Fibroblast of skin of left quadriceps (primary cell): ENCODE measurements at regions not wholly inside any gene's neighbourhood (a gene's known extent, or its start where the extent isn't known, plus 50 kb on each side); places are given as distances from the start of the nearest gene placed in this dataset.
"Not testable (repeated sequence)": the region's sequence is repeated elsewhere in the genome, so short reads cannot be mapped to it uniquely, and the experiment has no call there.

Experiments
- DNase-seq, 2 experiments: peaks; one replicate each; pipeline ENCODE4 v3.0.0-alpha.2; 2013; ENCODE audit warnings: low read depth in 2 of 2

DNA sequence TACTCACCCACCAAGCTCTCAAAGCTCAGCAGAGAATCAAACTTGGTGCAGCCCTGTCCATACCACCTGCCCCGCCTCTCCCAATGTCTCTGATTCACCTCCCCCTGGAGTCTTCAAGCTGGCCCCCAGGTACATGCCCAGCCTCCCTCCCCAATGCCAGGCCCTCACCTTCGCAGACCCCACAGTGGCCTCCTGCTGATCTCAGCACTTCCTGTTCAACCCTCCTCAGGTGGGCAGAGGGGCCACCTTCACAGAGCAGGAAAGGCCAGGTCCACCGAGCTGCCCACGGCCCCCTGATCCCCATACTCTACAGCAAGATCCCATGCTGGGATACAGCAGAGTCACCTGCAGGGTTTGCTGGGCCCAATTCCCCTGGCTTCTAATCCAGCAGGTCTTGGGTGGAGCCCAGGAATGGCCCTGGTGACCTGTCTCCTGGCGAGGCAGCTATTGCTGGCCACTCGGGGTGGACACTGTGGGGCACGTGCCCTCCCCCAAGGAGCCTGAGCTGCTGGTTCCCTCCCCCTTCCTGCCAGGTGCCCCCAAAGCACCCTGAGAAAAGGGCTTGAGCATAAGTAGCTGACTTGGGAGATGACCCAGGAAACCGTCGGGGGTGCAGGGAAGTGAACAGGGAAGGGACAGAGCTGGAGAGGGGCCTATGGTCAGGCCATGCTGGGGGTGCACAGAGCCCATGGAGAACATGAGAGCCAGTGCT is 150.7 kb downstream of the BRD1 start:
- DNase-seq = no peak

DNA sequence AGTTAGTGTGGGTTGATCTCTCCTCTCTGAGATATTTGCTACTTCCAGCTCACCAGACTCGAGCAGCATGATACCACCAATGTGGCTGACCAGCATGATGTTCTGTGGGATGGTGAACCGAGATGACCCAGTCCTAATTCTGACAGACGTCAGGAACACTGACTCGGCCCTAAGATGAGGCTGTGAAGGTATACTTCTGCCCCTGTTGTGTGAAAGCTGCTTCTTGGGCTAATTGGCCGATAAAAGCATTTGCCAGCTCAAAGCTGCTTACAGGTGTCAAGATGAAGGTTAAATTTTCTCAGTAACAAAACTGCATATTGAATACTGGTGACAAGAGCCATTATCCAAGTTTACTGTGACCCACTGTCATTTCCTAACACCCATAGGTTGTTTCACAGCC is 151.4 kb downstream of the BRD1 start:
- DNase-seq = no peak

DNA sequence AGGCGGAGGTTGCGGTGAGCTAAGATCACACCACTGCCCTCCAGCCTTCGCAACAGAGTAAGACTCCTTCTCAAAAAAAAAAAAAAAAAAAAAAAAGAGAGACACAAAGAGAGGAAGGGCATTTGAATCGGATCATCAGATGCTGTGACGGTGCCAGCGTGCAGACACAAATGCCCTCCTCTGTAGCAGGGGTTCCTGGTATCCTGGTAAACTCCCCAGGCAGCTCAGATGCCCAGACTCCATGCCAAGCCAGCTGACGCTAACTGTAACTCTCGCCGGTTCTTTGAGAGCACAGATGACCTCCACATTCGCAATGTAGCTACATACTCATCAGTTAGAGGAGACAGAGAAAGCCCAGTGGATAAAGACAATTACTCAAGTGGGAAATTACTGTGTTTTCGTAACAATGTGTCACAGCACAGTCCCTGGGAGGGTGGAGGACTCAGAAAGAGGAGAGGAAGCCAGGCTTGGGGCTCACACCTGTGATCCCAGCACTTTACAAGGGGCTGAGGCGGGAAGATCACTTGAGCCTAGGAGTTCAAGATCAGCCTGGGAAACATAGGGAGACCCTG is 153.1 kb downstream of the BRD1 start:
- no peak for DNase-seq

DNA sequence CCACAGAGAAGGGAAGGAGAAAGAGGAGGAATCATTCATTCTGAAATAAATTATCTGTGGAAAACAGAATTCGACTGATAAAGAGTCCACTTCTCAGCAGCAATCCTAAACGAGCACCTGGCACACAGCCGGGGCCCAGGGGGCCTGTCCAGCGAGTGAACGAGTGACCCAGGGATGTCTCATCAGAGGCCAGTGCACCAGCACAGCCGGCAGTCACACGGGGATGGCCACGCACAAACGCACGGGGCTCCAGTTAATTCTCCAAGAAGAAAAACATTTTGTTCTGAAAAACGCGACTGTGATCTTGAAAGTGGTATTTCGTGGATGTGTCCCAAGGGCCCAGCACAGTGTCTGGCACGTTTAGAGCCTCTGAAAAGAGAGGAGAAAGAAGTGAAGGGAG is 154.6 kb downstream of the BRD1 start:
- no peak for DNase-seq

DNA sequence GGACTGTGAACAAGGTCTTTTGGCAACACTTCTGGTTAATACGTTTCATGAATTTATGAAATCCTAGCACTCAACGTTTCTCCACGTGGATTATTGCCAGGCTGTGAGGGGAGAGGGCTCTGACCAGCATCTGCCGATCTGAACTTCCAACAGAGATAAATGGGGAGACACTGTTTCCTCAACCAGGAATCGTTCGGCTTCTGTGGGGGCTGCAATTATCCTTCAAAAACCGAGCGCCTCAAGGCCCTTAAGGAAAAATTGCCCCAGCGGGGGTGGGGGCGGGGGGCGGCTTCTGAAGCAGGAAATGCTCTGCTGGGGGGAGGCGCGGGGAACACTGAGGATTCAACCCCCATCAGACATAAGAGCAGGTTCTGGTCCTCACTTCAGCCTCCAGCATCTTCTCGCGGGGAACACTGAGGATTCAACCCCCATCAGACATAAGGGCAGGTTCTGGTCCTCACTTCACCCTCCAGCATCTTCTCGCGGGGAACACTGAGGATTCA is 155.6 kb downstream of the BRD1 start:
- no peak for DNase-seq

DNA sequence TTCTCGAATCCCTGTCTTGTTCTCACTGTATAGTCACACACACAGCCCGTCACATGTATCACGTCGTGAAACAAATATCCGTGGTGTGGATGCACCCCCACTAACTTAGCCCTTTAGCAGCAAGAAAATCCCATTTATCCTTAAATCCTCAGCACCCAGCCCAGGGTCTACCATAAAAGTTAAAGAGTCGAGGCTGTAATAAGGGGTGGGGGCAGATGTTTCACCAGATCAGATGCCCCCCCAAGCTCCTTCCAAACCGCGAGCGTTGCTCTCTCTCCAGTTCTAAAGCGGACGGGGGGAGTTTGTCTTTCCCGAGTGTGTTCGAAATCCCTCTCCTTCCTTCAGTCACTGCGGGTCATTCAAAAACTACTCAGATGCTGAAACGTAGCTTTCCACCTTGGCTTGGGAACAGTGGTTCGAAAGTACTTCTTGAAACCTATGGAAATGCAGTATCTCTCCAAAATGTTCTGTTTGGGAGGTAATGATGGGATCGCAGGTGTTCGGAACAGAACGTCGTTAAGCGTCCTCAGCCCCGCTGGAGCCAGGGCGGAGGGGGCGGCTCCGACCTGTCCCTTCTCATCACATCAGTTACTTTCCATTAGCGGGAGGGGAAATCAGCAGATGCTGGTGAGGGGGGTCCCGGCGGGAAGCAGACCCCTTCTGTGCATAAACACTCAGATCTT is 156.2 kb downstream of the BRD1 start:
- DNase-seq = no peak

DNA sequence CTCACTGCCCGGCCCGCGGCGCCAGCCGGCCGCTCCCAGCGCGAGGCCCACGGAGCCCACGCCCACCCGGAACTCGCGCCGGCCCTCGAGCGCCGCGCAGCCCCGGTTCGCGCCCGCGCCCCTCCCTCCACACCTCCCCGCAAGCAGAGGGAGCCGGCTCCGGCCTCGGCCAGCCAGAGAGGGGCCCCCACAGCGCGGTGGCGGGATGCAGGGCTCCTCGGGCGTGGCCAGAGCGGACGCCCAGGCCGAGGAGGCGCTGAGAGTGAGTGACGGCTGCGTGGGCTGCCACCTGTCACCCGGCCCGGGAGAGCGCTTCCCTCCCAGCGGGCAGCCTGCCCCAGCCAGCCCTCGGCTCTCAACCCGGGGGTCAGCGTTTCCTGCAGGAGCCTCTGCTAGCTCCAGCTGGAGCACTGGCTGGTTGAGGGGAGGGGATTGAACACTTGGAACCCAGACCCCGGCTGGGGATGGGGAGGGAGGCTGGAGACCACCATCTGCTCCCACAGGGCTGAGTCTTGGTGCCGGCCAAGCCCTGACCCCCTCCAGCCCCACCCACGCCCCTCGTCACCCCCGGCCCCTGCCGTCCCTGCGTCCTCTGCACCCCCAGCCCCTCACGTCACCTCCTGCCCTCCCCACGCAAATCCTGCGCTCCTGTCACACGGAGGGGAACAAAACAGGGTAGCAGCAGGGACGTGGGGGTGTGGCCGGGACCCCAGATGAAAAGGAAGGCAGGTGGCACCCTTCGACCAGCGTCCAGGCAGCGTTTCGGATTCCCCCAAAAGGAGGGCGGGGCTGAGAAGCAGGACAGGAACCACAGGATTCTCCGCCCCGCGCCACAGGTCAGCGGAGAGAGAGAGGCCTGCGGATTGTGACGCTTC is 157.0 kb downstream of the BRD1 start:
- no peak for DNase-seq

DNA sequence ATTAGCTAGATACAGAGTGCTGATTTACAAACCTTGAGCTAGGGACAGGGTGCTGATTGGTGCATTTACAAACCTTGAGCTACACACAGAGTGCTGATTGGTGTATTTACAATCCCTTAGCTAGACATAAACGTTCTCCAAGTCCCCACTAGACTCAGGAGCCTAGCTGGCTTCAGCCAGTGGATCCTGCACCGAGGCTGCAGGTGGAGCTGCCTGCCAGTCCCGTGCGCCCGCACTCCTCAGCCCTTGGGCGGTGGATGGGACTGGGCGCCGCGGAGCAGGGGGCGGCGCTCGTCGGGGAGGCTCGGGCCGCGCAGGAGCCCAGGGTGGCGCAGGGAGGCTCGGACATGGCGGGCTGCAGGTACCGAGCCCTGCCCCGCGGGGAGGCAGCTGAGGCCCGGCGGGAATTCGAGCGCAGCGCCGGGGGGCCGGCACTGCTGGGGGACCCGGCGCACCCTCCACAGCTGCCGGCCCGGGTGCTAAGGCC is 157.7 kb downstream of the BRD1 start:
- not testable (repeated sequence) for DNase-seq

DNA sequence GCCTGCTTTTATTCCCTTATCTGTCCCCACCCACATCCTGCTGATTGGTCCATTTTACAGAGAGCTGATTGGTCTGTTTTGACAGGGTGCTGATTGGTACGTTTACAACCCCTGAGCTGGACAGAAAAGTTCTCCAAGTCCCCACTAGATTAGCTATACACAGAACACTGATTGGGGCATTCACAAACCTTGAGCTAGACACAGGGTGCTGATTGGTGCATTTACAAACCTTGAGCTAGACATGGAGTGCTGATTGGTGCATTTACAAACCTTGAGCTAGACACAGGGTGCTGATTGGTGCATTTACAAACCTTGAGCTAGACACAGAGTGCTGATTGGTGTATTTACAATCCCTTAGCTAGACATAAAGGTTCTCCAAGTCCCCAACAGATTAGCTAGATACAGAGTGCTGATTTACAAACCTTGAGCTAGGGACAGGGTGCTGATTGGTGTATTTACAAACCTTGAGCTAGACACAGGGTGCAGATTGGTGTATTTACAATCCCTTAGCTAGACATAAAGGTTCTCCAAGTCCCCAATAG is 158.2 kb downstream of the BRD1 start:
- not testable (repeated sequence) for DNase-seq

DNA sequence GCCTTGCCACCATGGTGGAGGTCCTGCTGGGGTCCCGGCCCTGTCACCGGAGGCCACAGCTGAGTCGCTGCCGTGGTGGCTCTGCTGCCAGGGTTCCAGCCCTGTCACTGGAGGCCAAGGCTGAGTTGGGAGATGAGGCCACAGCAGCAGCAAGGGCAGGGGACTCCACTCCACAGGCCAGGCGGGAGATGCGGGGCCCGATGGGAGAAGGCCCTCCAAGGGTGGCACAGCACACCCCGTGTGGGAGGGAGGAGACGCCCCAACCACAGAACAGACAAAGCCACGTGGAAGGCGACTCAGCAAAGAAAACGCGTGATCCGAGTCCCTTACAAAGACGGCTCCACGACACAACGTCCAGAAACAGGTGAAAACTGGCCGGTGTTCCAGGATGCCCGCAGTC is 159.3 kb downstream of the BRD1 start:
- DNase-seq = no peak

DNA sequence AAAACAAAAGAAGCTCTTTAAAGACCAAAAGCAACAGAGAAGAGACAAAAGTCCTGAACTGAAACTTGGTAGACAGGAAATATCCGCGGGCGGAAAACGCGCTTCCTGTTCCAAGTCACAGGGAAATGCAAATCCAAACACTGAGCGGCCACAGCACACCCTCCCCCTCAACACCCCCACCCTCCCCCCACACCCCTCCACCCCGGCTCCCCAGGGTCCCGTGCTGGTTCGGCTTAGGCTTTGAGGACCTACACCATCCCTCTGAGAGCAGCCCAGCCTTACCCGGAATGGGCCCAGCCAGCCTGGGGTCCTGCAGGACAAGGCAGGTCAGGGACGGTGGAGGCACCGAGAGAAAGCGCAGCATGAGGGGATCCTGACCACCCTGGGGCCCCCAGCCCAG is 160.4 kb downstream of the BRD1 start:
- DNase-seq = no peak

DNA sequence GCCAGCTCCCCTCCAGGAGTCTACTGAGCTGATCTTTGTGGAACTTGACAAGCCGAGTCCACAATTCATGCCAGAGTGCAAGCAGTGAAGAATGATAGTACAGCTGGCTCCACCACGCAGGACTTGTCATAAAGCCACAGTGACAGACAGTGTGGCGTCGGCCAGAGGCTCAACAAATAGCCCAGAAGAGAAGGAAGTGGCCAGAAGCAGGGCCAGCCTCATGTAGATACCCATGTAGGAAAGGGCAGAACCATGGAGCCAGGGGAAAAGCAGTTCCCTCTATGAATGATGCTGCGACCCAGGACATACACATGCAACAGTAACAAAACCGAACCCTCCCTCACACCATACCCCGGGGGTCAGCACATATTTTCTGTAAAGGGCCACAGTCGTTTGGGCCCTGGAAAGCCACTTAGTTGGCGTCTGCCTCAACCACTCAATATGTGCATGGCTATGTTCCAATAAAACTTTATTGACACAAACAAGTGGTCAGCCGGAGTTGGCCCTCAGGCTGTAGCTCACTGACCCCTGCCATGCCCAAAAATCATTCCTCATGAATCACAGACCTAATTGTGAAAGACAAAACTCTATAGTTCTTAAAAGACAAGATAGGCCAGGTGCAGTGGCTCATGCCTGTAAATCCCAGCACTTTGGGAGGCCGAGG is 161.4 kb downstream of the BRD1 start:
- DNase-seq = no peak

DNA sequence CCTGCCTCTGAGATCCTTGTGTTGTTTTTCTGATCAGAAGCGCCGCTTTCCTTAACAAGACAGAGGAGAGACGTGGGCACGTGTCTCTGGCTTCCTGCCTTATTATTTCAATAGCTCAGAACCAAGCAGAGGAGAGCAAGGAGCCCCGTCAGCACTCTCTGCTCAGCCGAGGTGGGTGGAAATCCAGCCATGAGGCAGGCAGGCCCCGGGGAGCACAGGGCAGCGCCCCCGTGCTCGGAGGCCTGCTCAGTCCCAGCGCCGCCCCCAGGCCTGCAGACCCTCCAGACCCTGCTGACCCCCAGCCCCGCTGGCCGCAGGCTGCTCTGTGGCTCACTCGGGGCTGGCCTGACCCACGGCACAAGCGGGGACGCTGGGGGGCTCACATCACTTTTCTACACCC is 162.8 kb downstream of the BRD1 start:
- no peak for DNase-seq

DNA sequence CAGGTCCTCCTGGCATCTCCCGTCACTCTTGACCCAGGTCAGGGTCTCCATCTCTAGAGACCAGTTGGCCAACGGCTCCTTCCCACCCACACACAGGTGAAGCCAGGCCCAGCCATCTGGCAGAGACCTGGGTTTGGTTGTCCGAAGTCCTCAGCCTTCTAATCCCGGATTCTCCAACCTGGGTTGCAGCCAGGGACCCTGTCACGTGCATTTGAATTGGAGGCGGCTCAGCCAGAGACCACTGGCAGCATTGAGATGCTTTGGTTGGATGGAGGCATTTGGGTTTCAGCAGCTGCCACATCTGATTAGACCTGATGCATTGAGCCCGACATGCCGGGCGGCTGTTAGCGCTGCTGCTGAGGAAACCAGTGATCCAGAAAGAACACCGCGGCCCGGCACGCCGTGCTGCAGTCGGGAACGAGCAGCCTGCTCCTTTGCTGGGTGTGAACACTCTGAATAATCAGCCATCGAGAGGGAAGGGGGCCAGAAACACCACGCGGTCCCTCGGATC is 163.2 kb downstream of the BRD1 start:
- DNase-seq = no peak

DNA sequence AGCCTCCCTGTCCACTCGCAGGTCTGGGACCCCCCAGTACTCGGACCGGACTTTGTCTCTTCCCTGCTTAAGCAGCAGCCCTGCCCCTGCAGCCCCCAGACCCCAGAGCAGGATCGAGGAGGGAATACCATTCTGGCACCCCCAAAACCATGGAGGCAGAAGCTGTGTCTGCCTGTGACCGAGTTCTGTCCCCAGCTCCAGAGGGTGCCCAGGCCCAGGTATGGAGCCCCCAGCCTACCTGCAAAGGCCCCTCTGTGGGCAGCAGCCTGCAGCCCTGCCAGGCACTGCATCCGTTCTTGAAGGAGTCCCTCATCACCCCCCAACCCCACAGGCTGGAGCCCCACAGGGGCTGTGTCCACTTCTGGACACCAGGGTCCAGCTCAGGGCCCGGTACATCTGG is 163.8 kb downstream of the BRD1 start:
- no peak for DNase-seq

DNA sequence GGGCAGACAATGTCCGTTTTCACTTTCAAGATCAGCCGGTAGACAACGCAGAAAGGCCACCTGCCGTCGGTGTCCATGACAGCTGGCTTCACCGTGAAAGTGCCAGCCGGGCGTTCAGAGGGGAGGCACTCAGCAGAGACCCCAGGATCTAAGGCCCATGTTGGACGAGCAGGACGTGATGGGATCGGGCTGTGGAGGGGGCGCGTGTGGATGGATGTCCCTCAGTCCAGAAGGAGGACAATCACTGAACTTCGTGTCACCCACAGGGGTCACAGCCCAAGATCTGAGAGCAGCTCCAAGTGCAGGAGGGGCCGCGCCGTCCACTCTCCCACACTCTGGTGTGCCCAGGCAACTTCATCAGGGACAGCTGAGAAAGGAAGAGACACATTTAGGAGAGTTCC is 164.4 kb downstream of the BRD1 start:
- DNase-seq = no peak

DNA sequence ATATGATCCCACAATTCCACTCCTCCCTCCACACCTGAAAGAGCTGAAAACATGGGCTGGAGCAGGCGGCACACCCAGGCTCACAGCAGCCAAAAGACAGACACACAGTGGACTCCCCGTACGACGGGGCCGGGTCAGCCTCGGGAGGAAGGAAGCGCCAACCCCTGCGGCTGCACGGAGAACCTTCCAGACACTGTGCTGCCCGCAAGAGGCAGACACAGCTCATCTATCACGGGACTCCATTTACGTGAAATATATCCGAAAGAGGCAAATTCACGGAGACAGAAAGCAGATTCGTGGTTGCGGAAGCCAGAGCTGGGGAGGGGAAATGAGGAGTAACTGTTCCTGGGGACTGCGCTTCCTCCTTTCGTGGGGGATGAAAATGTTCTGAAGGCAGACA is 165.0 kb downstream of the BRD1 start:
- no peak for DNase-seq

DNA sequence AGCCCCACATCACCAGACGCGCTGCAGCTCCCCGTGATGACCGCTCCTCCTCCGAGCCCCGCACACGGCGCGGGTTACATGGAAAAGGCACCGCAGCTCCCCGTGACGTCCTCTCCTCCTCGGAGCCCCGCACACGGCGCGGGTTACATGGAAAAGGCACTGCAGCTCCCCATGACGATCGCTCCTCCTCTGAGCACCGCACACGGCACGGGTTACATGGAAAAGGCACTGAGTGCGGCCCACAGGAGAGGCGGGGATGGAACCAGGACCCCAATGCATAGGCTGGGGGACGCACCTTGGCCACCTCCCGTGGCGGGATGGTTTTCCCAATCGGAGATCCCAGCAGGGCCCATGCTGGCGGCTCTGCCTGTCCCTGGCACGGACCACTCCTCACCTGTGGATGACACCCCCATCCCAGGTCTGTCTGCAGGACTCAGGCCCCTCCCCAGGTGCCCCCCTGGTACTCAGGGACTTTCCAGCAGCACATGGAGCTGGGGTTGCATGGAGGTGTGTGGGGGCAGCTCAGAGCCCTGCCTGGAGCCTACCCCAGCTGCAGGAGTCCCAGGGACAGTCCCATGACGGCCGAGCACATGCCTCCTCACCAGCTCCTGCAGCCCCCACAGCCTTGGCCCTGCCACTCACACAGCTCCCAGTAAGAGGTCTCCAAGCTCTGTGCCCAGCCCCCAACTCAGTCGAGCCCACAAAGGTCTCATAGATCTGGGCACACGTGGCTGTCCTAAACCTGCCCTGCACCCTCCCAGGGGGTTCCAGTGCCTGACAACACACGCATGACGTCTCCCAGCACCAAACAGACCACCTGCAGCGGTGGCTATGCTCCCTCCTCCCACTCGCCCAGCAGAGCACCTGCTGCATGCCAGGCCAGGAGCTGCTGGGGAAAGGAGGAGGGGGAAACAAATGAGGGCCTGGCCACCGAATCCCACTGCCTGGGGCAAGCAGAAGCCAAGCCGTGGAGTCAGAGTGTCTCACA is 166.6 kb downstream of the BRD1 start:
- DNase-seq = no peak

DNA sequence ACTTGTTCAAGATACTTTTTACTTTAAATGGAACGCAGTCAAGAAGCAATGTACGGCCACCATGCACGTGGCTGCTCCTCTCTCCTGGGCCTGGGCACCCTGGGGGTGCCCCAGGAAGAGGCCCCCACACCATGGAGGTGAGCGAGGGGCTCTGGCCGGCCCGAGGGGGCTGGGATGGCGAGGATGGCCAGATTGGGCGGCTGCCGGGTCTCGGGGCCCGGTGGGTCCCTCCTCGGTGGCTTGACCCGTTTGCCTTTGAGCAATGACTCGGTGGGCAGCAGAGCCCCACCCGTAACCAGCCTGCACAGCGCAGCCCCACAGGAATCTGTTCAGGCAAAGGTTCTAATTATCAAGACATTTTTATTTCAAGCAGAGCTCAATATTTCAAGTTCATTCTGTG is 167.4 kb downstream of the BRD1 start:
- DNase-seq = no peak

DNA sequence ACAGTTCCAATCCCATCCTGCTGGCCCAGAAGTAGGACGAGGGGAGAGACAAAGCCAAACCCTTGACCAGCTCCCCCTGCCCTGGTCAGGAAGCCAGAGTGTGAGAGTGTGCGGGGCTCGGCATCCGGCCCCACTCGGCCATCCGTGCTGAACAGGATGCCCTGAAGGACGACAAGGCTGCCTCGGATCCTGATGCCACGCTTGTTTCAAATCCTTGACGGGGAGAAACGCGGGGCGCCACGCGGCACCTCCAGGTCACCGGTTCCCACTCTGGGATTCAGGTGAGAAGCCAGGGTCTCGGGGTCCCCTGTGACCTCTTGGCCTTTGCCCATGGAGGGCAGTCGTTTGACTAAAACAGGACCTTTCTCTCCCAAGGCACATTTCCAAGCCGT is 167.8 kb downstream of the BRD1 start:
- DNase-seq = no peak
